ENCODE measurements at regions not wholly inside any gene's neighbourhood (a gene's known extent, or its start where the extent isn't known, plus 50 kb on each side); places are given as distances from the start of the nearest gene placed in this dataset.

DNA sequence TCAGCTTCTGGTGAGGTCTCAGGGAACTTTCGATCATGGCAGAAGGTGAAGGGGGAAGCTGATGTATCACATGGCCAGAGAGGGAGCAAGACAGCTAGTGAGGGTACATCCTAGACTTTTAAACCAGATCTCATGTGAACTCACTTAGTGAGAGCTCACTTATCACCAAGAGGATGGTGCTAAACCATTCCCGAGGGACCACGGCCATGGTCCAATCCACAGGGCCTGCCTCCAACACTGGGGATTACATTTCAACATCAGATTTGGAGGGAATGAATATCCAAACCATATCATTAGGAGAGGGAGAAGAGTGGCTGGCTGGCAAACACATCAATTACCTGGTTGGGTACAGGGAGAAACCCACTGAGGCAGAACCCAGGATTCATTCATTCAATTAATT lies 75.7 kb upstream of the HAAO start:
- TF ChIP-seq SIN3A (IDR thresholded peaks at IDR 0.05; ENCODE audit: borderline replicate concordance, insufficient read depth, low read length) (no peak), POLR2AphosphoS5 (IDR thresholded peaks at IDR 0.05; ENCODE audit: low read depth, low read length) (no peak), FOXP2 (optimal IDR thresholded peaks at IDR 0.05; ENCODE audit: borderline replicate concordance, extremely low read depth, extremely low read length, insufficient read depth) (no peak), TAF1 (IDR thresholded peaks at IDR 0.05; ENCODE audit: borderline replicate concordance, insufficient read depth, low read length) (no peak)
- TF ChIP-seq, protein P1, sequence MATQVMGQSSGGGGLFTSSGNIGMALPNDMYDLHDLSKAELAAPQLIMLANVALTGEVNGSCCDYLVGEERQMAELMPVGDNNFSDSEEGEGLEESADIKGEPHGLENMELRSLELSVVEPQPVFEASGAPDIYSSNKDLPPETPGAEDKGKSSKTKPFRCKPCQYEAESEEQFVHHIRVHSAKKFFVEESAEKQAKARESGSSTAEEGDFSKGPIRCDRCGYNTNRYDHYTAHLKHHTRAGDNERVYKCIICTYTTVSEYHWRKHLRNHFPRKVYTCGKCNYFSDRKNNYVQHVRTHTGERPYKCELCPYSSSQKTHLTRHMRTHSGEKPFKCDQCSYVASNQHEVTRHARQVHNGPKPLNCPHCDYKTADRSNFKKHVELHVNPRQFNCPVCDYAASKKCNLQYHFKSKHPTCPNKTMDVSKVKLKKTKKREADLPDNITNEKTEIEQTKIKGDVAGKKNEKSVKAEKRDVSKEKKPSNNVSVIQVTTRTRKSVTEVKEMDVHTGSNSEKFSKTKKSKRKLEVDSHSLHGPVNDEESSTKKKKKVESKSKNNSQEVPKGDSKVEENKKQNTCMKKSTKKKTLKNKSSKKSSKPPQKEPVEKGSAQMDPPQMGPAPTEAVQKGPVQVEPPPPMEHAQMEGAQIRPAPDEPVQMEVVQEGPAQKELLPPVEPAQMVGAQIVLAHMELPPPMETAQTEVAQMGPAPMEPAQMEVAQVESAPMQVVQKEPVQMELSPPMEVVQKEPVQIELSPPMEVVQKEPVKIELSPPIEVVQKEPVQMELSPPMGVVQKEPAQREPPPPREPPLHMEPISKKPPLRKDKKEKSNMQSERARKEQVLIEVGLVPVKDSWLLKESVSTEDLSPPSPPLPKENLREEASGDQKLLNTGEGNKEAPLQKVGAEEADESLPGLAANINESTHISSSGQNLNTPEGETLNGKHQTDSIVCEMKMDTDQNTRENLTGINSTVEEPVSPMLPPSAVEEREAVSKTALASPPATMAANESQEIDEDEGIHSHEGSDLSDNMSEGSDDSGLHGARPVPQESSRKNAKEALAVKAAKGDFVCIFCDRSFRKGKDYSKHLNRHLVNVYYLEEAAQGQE (IDR thresholded peaks at IDR 0.05; ENCODE audit: insufficient read depth in 1 of 2, low read depth in 2 of 2, low read length in 2 of 2), result no peak

DNA sequence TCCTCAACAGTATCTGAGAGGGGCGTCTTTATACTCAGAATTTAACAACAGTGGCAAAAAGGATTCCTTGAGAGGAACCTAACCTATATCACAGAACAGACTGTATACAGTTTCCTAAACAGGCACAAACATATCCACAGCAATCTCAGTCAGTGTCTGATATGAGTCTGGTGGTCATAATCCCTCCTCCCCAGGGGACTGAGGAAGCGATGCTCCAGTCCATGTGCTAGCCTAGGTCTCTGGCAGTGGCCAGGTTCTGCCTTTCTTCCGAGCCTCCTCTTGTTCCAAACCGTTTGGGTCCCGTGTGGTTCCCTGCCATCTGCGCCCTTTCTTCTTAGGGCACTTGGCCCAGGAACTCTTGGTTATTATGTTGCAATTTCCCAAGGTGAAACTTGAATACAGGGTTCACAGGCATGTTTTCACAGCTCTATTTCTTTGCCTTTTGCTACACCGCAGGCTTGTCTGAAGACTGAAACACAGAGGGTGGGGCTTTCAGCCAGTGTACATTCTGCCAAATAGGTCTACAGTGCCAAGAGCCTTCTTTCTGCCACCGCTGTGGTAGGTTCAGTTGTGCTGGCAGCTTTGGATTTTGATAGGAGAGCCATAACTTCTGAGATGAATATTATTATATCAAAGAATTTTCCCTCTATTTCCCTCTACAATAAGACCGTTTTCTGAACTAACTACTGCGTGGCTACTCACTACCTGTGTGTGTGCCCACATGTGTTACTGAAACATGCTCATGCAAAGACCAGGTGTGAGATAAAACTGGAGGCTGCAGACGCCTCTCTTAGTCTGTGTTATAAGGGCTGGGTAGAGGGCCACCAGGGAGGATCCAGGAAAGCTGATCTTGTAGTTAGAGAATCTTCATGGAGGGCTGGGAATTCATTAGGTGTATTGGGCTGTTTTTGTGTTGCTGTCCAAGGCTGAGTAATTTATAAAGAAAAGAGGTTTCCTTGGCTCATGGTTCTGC lies 75.0 kb upstream of the HAAO start:
- TF ChIP-seq, protein P1 (IDR thresholded peaks at IDR 0.05; ENCODE audit: insufficient read depth in 1 of 2, low read depth in 2 of 2, low read length in 2 of 2), result no peak
- TF ChIP-seq FOXP2 (optimal IDR thresholded peaks at IDR 0.05; ENCODE audit: borderline replicate concordance, extremely low read depth, extremely low read length, insufficient read depth) (no peak), POLR2AphosphoS5 (IDR thresholded peaks at IDR 0.05; ENCODE audit: low read depth, low read length) (no peak), SIN3A (IDR thresholded peaks at IDR 0.05; ENCODE audit: borderline replicate concordance, insufficient read depth, low read length) (no peak), TAF1 (IDR thresholded peaks at IDR 0.05; ENCODE audit: borderline replicate concordance, insufficient read depth, low read length) (no peak)

- TF ChIP-seq TAF1 (IDR thresholded peaks at IDR 0.05; ENCODE audit: borderline replicate concordance, insufficient read depth, low read length) (no peak), POLR2AphosphoS5 (IDR thresholded peaks at IDR 0.05; ENCODE audit: low read depth, low read length) (no peak), FOXP2 (optimal IDR thresholded peaks at IDR 0.05; ENCODE audit: borderline replicate concordance, extremely low read depth, extremely low read length, insufficient read depth) (no peak), SIN3A (IDR thresholded peaks at IDR 0.05; ENCODE audit: borderline replicate concordance, insufficient read depth, low read length) (no peak)
- TF ChIP-seq, protein P1 (IDR thresholded peaks at IDR 0.05; ENCODE audit: insufficient read depth in 1 of 2, low read depth in 2 of 2, low read length in 2 of 2), result no peak
Measured at GRCh38 chr2:42865884-42866881, 73.8 kb upstream of the HAAO start.

DNA sequence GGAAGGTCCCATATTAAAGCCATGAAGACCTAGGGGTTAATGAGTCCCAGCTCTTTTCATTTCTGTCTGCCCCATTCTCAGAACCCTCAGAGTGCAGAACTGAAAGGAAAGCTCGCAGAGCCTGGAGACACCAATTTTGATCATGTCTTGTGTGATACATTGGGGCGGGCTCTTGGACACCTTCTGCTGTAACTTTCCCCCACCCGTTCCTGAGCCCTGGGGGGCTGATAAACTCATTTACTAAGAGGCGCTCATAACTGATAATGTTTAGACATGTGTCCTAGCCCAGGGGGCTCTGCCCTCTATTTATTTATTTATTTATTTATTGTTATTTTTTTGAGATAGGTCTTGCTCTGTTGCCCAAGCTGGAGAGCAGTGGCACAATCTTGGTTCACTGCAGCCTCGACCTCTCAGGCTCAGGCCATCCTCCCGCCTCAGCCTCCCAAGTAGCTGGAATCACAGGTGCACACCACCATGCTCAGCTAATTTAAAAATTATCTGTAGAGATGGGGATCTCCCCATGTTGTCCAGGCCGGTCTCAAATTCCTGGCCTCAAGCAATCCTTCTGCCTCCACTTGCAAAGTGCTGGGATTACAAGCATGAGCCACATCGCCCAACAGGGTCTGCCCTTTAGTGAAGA lies 72.4 kb upstream of the HAAO start:
- no peak for TF ChIP-seq TAF1 (IDR thresholded peaks at IDR 0.05; ENCODE audit: borderline replicate concordance, insufficient read depth, low read length)
- TF ChIP-seq, protein P1 (IDR thresholded peaks at IDR 0.05; ENCODE audit: insufficient read depth in 1 of 2, low read depth in 2 of 2, low read length in 2 of 2), result no peak
- no peak for TF ChIP-seq POLR2AphosphoS5 (IDR thresholded peaks at IDR 0.05; ENCODE audit: low read depth, low read length)
- TF ChIP-seq FOXP2 (optimal IDR thresholded peaks at IDR 0.05; ENCODE audit: borderline replicate concordance, extremely low read depth, extremely low read length, insufficient read depth), result no peak
- TF ChIP-seq SIN3A (IDR thresholded peaks at IDR 0.05; ENCODE audit: borderline replicate concordance, insufficient read depth, low read length), result no peak

All from PFSK-1 (cell line).